Right lobe of liver (tissue), 6 donors: ENCODE measurements at regions not wholly inside any gene's neighbourhood (a gene's known extent, or its start where the extent isn't known, plus 50 kb on each side); places are given as distances from the start of the nearest gene placed in this dataset.
"Not testable (repeated sequence)": the region's sequence is repeated elsewhere in the genome, so short reads cannot be mapped to it uniquely, and the experiment has no call there.

Experiments
- ATAC-seq, 4 donors: fragments of 200-7000 bp; cut with Tn5 transposase; one replicate each; pipeline ENCODE4 v1.9.1; 2020; ENCODE audit warnings: mild to moderate bottlenecking in 4 of 4, moderate library complexity in 4 of 4
- DNase-seq, 3 donors: peaks; one replicate each; pipeline ENCODE4 v3.0.0-alpha.2; 2020
- H3K27ac ChIP-seq, 3 donors: fragments of 200-600 bp; one replicate each; pipeline ENCODE4 v1.8.0; 2022
- H3K27me3 ChIP-seq, 2 donors: fragments of 200-600 bp; one replicate each; pipeline ENCODE4 v1.8.0; 2022
- H3K36me3 ChIP-seq, 4 donors: fragments of 200-600 bp; sonication (generic) in 1 of 4; one replicate each; pipeline versions ENCODE4 v1.5.1 to v1.8.0; 2017 to 2022; ENCODE audit warnings: control low read depth in 1 of 4
- H3K4me1 ChIP-seq, 4 donors: fragments of 200-600 bp; sonication (generic) in 1 of 4; one replicate each; pipeline versions ENCODE4 v1.5.1 to v1.8.0; 2017 to 2022; ENCODE audit warnings: control low read depth in 1 of 4
- H3K4me3 ChIP-seq, 3 donors: fragments of 200-600 bp; one replicate each; pipeline ENCODE4 v1.8.0; 2022
- H3K9me3 ChIP-seq, 4 donors: fragments of 200-600 bp; sonication (generic) in 1 of 4; one replicate each; pipeline versions ENCODE4 v1.5.1 to v1.8.0; 2017 to 2022; ENCODE audit warnings: control low read depth in 1 of 4
- POLR2A ChIP-seq: fragments of 450-650 bp; IDR thresholded peaks from one replicate; pipeline ENCODE4 v1.6.1; 2017; ENCODE audit warnings: antibody characterized with exemption, mild to moderate bottlenecking
- WGBS: methylation state at CpG from one replicate; pipeline ENCODE4 v1.1.6; 2018; ENCODE audit warnings: low coverage, low lambda C conversion rate; ENCODE audit not compliant: insufficient coverage; ENCODE audit errors: missing lambda C conversion rate; 5-methylcytosine and 5-hydroxymethylcytosine counted together
- intact Hi-C, 2 donors: fragments of 100-400 bp; cut with DNase I; formaldehyde crosslinking; loops; one replicate each; pipeline versions ENCODE4 v1.11.2 to v1.14.1; 2022
- TF ChIP-seq, protein P1 (sequence below), 4 donors: fragments of 200-600 bp in 3 of 4; fragments of 450-650 bp in 1 of 4; IDR thresholded peaks; one replicate each; pipeline versions ENCODE4 v1.5.1 to v1.8.0; 2016 to 2022; ENCODE audit warnings: antibody characterized with exemption in 4 of 4, mild to moderate bottlenecking in 2 of 4
- donor health status: DM: no; HTN: yes; CAD: no.
- donor health status: DM: no; HTN: no; CAD: no.
- donor health status: DM: no; HTN: no; CAD: no.
- donor health status: DM: no; HTN: yes; CAD: no.
- donor health status: DM: no; HTN: yes; CAD: no.

DNA sequence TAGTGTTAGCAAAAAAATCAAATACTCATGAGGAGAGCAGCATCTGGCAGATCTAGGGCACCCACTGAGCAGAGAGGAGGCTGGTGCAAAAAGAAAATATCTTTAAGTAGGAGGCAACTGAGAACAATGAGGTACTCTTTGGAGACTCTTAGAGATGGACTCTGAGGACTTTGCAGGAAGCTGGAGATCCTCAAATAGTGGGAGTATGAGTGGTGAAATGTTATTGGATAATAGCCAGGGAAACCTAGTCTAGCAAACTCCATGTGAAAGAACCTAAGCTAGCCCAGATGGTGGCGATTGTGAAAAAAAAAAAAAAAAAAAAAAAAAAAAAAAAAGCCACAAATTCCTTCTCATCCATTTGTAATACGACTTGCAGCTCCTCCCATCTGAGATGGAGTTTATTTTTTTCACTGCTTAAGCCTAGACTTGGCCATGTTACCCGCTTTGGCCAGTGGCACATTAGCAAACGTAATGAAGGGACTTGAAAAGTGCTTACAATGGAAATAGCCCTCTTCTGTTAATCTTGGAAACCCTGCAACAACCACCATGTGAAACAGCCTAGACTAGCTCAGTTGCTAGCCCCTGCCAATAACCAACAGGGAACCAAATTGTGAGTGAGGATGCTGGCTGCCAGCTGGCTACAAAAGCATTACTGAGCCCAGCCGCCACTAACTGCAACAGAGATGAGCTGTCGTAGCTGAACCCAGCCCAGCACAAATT is 476.2 kb downstream of the KLF12 start:
- Histone ChIP-seq H3K27ac (no peak overlapping the region), H3K9me3 (no peaks in the 10 kb centered on the region), H3K27me3 (no peaks in the 10 kb centered on the region), H3K36me3 (no peaks in the 10 kb centered on the region), H3K4me1 (no peaks in the 10 kb centered on the region), H3K4me3 (no peak overlapping the region)
- no peak for DNase-seq
- WGBS: 38% methylated on average over 5 of the region's 6 CpGs
- ATAC-seq: no peak
- intact Hi-C loops: no loop called here
- TF ChIP-seq, protein P1, sequence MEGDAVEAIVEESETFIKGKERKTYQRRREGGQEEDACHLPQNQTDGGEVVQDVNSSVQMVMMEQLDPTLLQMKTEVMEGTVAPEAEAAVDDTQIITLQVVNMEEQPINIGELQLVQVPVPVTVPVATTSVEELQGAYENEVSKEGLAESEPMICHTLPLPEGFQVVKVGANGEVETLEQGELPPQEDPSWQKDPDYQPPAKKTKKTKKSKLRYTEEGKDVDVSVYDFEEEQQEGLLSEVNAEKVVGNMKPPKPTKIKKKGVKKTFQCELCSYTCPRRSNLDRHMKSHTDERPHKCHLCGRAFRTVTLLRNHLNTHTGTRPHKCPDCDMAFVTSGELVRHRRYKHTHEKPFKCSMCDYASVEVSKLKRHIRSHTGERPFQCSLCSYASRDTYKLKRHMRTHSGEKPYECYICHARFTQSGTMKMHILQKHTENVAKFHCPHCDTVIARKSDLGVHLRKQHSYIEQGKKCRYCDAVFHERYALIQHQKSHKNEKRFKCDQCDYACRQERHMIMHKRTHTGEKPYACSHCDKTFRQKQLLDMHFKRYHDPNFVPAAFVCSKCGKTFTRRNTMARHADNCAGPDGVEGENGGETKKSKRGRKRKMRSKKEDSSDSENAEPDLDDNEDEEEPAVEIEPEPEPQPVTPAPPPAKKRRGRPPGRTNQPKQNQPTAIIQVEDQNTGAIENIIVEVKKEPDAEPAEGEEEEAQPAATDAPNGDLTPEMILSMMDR (IDR thresholded peaks at IDR 0.05): no peak
- TF ChIP-seq POLR2A: no peak

DNA sequence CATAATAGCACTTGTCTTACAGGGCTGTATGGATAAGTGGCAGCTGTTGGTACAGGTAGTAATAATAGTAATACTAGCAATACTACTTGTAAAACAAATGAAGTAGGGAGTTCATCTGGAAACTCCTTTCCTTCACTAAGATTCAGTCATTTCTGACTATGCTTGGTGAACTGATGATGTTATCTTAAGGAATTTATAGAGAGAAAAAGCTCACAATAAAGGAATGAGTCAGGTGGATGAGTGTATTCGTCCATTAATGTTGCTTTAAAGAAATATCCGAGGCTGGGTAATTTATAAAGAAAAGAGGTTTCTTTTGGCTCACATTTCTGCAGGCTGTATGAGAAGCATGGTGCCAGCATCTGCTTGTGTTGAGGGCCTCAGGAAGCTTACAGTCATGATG is 477.3 kb downstream of the KLF12 start:
- intact Hi-C loops: no loop called here
- ATAC-seq (no peak), DNase-seq (no peak)
- no peak overlapping the region for H3K4me3 ChIP-seq
- no peaks in the 10 kb centered on the region for H3K36me3 ChIP-seq
- H3K27ac ChIP-seq: no peak overlapping the region
- TF ChIP-seq POLR2A: no peak
- TF ChIP-seq, protein P1 (IDR thresholded peaks at IDR 0.05): no peak
- no peaks in the 10 kb centered on the region for H3K4me1 ChIP-seq
- 74% methylated on average over 2 of the region's 2 CpGs for WGBS
- H3K27me3 ChIP-seq: no peaks in the 10 kb centered on the region
- no peaks in the 10 kb centered on the region for H3K9me3 ChIP-seq

DNA sequence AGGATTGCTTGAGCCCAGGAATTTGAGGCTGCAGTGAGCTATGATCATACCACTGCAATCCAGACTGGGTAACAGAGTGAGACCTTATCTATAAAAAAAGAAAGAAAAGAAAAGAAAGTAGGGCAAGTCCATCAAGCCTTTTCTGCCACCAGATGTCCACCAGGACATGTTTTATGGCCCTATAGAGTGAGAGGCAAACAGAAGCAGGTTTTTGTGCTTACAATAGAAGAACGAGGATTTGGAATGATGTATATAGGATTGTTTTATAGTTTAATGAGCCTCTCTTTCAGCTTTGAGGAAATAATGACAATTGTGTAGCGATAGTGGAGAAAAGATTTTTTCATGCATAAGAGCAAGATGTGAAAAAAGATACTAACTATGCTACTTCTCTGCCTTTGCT is 480.5 kb downstream of the KLF12 start:
- Histone ChIP-seq H3K36me3 (no peaks in the 10 kb centered on the region), H3K4me3 (no peak overlapping the region), H3K27me3 (no peaks in the 10 kb centered on the region), H3K4me1 (no peaks in the 10 kb centered on the region), H3K27ac (no peak overlapping the region), H3K9me3 (no peaks in the 10 kb centered on the region)
- ATAC-seq (no peak), DNase-seq (no peak)
- 81% methylated on average over 2 of the region's 2 CpGs for WGBS
- intact Hi-C loops: no loop called here
- TF ChIP-seq, protein P1 (IDR thresholded peaks at IDR 0.05): no peak
- TF ChIP-seq POLR2A: no peak

DNA sequence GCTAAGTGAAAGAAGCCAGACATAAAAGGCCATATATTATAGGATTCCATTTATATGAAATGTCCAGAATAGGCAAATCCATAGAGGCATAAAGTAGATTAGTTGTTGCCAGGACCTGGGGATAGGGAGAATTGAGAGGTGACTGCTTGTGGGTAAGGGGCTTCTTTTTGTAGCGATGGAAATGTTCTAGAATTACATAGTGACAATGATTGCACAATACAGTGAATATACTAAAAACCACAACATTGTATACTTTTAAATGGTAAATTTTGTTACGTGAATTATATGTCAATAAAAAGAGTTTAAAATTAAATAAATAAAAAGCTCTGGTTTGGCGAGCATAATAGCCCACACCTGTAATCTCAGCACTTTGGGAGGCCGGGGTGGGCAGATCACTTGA is 486.8 kb downstream of the KLF12 start:
- Histone ChIP-seq H3K9me3 (no peaks in the 10 kb centered on the region), H3K27me3 (no peaks in the 10 kb centered on the region), H3K4me3 (no peak overlapping the region), H3K27ac (no peak overlapping the region), H3K4me1 (no peaks in the 10 kb centered on the region), H3K36me3 (no peaks in the 10 kb centered on the region)
- intact Hi-C loops: no loop called here
- WGBS: 79% methylated on average over 4 of the region's 4 CpGs
- DNase-seq (no peak), ATAC-seq (no peak)
- TF ChIP-seq POLR2A: no peak

DNA sequence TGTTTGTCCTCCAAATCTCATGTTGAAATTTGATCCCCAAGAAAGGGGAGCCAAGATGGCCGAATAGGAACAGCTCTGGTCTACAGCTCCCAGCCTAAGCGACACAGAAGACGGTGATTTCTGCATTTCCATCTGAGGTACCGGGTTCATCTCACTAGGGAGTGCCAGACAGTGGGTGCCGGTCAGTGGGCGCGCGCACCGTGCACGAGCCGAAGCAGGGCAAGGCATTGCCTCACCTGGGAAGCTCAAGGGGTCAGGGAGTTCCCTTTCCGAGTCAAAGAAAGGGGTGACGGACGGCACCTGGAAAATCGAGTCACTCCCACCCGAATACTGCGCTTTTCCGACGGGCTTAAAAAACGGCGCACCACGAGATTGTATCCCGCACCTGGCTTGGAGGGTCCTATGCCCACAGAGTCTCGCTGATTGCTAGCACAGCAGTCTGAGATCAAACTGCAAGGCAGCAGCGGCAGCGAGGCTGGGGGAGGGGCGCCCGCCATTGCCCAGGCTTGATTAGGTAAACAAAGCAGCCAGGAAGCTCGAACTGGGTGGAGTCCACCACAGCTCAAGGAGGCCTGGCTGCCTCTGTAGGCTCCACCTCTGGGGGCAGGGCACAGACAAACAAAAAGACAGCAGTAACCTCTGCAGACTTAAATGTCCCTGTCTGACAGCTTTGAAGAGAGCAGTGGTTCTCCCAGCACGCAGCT is 493.6 kb downstream of the KLF12 start:
- H3K4me1 ChIP-seq, intact Hi-C loops, H3K4me3 ChIP-seq, DNase-seq, H3K27ac ChIP-seq, H3K36me3 ChIP-seq, ATAC-seq, H3K27me3 ChIP-seq, H3K9me3 ChIP-seq: not testable (repeated sequence)
- 85% methylated on average over 4 of the region's 30 CpGs for WGBS
